ENCODE measurements at regions not wholly inside any gene's neighbourhood (a gene's known extent, or its start where the extent isn't known, plus 50 kb on each side); places are given as distances from the start of the nearest gene placed in this dataset.

GRCh38 chr10:56844978-56845529 lies 484.0 kb upstream of the ZWINT start:
- 49% methylated on average over 3 of the region's 6 CpGs for WGBS (ENCODE audit: insufficient coverage, low coverage, low lambda C conversion rate, missing lambda C conversion rate)
- no peaks in the 10 kb centered on the region for H3K9me3 ChIP-seq
- H3K4me1 ChIP-seq, result no peaks in the 10 kb centered on the region
- H3K27me3 ChIP-seq, result no peaks in the 10 kb centered on the region
- H3K4me3 ChIP-seq, result no peak overlapping the region
- DNase-seq (no peak), ATAC-seq (no peak)
- no peak overlapping the region for H3K27ac ChIP-seq
- intact Hi-C loops (cut with DNase I), result no loop called here
- TF ChIP-seq POLR2A (IDR thresholded peaks at IDR 0.05), result no peak
- TF ChIP-seq CTCF (IDR thresholded peaks at IDR 0.05), result no peak
- no peaks in the 10 kb centered on the region for H3K36me3 ChIP-seq

GRCh38 chr10:56836659-56837058 lies 475.6 kb upstream of the ZWINT start:
- TF ChIP-seq CTCF (IDR thresholded peaks at IDR 0.05) (no peak), POLR2A (IDR thresholded peaks at IDR 0.05) (no peak)
- ATAC-seq (no peak), DNase-seq (no peak)
- intact Hi-C loops (cut with DNase I), result no loop called here
- H3K27me3 ChIP-seq, result no peaks in the 10 kb centered on the region
- H3K36me3 ChIP-seq, result no peaks in the 10 kb centered on the region
- H3K4me3 ChIP-seq, result no peak overlapping the region
- H3K9me3 ChIP-seq, result no peaks in the 10 kb centered on the region
- H3K27ac ChIP-seq, result no peak overlapping the region
- H3K4me1 ChIP-seq, result no peaks in the 10 kb centered on the region

GRCh38 chr10:56831681-56832080 lies 470.6 kb upstream of the ZWINT start:
- no peaks in the 10 kb centered on the region for H3K27me3 ChIP-seq
- H3K27ac ChIP-seq, result no peak overlapping the region
- WGBS (ENCODE audit: insufficient coverage, low coverage, low lambda C conversion rate, missing lambda C conversion rate), result 42% methylated on average over 3 of the region's 3 CpGs
- no peak overlapping the region for H3K4me3 ChIP-seq
- ATAC-seq (no peak), DNase-seq (no peak)
- H3K4me1 ChIP-seq, result no peaks in the 10 kb centered on the region
- TF ChIP-seq CTCF (IDR thresholded peaks at IDR 0.05) (no peak), POLR2A (IDR thresholded peaks at IDR 0.05) (no peak)
- intact Hi-C loops (cut with DNase I), result no loop called here
- H3K9me3 ChIP-seq, result no peaks in the 10 kb centered on the region
- H3K36me3 ChIP-seq, result no peaks in the 10 kb centered on the region

GRCh38 chr10:56823849-56824248 lies 462.8 kb upstream of the ZWINT start:
- no peak for TF ChIP-seq POLR2A (IDR thresholded peaks at IDR 0.05)
- TF ChIP-seq CTCF (IDR thresholded peaks at IDR 0.05), result peak; percentile 26 to 38 (median 29)
- Histone ChIP-seq H3K36me3 (no peaks in the 10 kb centered on the region), H3K4me3 (no peak overlapping the region), H3K27ac (no peak overlapping the region), H3K9me3 (no peaks in the 10 kb centered on the region), H3K27me3 (no peaks in the 10 kb centered on the region), H3K4me1 (no peaks in the 10 kb centered on the region)
- DNase-seq (no peak), ATAC-seq (peak in 3 of 4 donors; percentile 27 to 42 (median 40))
- intact Hi-C loops (cut with DNase I), result no loop called here
- 33% methylated on average over 1 of the region's 1 CpG for WGBS (ENCODE audit: insufficient coverage, low coverage, low lambda C conversion rate, missing lambda C conversion rate)

GRCh38 chr10:56805022-56805421 lies 444.0 kb upstream of the ZWINT start:
- 32% methylated on average over 1 of the region's 1 CpG for WGBS (ENCODE audit: insufficient coverage, low coverage, low lambda C conversion rate, missing lambda C conversion rate)
- Histone ChIP-seq H3K4me1 (no peaks in the 10 kb centered on the region), H3K9me3 (no peaks in the 10 kb centered on the region), H3K27me3 (no peaks in the 10 kb centered on the region), H3K36me3 (no peaks in the 10 kb centered on the region), H3K27ac (no peak overlapping the region), H3K4me3 (no peak overlapping the region)
- ATAC-seq, result no peak
- TF ChIP-seq POLR2A (IDR thresholded peaks at IDR 0.05) (no peak), CTCF (IDR thresholded peaks at IDR 0.05) (no peak)
- DNase-seq, result no peak
- intact Hi-C loops (cut with DNase I), result no loop called here
